ENCODE measurements at regions not wholly inside any gene's neighbourhood (a gene's known extent, or its start where the extent isn't known, plus 50 kb on each side); places are given as distances from the start of the nearest gene placed in this dataset.

DNA sequence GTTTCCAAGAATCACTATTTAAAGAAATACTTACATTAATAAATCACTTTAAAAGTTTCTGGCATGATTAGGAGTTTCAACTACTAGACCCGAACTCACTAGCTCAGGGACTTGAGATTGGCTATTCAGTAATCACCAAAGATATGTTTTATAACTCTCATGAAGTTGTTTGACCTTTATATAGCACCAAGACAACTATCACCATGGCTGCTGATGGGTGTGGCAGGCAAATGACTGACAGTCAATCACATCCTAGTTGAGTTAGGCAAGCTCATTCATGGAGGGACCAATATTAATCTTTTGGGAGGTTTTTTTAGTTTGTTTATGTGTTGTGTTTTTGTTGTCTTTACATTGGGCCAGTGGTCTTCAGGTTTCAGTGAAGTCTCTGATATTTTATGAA, 376.3 kb upstream of the C1orf87 start:
- TF ChIP-seq POLR2A (IDR thresholded peaks at IDR 0.05) (no peak), POLR2AphosphoS5 (IDR thresholded peaks at IDR 0.05) (no peak), EP300 (IDR thresholded peaks at IDR 0.05) (no peak)
- TF ChIP-seq, protein P1, sequence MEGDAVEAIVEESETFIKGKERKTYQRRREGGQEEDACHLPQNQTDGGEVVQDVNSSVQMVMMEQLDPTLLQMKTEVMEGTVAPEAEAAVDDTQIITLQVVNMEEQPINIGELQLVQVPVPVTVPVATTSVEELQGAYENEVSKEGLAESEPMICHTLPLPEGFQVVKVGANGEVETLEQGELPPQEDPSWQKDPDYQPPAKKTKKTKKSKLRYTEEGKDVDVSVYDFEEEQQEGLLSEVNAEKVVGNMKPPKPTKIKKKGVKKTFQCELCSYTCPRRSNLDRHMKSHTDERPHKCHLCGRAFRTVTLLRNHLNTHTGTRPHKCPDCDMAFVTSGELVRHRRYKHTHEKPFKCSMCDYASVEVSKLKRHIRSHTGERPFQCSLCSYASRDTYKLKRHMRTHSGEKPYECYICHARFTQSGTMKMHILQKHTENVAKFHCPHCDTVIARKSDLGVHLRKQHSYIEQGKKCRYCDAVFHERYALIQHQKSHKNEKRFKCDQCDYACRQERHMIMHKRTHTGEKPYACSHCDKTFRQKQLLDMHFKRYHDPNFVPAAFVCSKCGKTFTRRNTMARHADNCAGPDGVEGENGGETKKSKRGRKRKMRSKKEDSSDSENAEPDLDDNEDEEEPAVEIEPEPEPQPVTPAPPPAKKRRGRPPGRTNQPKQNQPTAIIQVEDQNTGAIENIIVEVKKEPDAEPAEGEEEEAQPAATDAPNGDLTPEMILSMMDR (IDR thresholded peaks at IDR 0.05), result no peak
